NCI-H774 (cell line): ENCODE measurements at regions not wholly inside any gene's neighbourhood (a gene's known extent, or its start where the extent isn't known, plus 50 kb on each side); places are given as distances from the start of the nearest gene placed in this dataset.
"Not testable (repeated sequence)": the region's sequence is repeated elsewhere in the genome, so short reads cannot be mapped to it uniquely, and the experiment has no call there.

Experiments
- DNase-seq: peaks from one replicate; lab custom pipeline; 2025; lab: John Stamatoyannopoulos, UW

DNA sequence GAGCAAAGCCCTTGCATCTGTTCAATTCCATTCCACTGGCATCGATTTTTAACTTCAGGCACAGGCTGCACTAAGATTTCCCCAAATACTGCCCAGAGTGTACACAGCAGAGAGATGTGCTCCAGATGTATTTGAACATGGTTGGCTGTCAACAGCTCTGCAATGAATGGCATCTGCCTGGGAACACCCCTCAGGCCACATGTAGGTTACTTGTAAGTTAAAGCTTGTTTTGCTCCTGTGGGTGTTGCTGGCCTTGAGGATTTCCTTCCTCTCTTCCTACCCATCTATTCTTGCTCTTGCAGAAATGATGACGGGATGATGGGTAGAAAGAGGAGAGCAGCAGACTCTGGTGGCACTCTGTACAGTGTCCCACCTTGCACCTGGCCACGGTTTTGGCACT, 69.3 kb upstream of the HELT start:
- DNase-seq, result no peak

DNA sequence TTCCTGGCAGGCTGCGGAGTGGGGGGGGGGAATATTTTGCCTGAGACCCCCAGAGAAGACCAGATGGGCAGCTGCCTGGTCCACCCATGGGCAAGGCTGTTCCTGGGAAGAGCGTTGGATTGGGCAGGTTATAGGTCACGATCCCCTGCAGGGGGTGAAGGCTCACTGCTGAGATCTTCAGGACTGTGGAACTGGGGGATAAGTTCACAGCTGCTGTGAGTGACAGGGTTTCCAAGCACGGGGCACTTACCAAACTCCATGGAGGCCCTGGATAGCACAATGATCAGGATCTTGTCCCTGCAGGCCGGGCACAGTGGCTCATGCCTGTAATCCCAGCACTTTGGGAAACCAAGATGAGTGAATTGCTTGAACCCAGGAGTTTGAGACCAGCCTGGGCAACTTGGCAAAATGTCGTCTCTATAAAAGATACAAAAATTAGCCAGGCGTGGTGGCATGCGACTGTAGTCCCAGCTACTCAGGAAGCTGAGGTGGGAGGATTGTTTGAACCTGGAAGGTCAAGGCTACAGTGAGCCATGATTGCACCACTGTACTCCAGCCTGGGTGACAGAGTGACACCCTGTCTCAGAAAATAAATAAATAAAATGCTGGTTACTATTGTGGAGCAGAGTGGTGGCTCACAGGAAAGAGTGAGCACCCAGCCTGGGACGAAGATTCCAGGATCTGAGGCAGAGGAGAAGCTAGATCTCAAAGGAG, 68.0 kb upstream of the HELT start:
- no peak for DNase-seq

DNA sequence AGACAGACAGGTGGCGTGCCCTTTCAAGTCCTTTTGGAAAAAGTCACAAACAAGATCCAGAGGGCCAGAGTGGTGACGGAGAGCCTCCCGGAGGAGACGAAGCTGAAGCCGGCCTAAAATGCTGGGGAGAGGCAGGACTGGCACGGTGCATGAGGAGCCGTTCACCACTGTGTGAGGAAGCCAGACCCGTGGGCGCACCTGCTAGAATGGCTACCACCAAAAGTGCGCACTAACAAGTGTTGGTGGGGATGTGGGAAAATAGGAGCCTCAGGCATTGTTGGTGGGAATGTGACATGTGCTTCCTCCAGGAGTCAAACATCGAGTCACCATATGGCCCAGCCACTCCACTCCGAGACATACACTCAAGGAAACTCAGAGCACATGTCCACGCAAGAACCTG, 67.4 kb upstream of the HELT start:
- no peak for DNase-seq

DNA sequence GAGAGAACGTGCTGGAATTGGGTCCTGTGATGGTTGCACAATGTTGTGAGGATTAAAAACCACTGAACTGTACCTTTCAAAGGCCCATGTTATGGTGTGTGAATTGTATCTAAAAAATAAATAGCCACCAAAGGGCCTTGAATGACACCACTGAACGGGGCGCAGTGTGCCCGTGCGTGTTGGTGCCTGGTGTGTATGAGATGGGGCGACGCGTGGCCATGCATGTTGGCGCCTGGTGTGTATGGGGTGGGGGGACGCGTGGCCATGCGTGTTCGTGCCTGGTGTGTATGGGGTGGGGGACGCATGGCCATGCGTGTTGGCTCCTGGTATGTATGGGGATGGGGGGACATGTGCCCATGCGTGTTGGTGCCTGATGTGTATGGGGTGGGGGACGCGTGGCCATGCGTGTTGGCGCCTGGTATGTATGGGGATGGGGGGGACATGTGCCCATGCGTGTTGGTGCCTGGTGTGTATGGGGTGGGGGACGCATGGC, 66.6 kb upstream of the HELT start:
- DNase-seq, result no peak

DNA sequence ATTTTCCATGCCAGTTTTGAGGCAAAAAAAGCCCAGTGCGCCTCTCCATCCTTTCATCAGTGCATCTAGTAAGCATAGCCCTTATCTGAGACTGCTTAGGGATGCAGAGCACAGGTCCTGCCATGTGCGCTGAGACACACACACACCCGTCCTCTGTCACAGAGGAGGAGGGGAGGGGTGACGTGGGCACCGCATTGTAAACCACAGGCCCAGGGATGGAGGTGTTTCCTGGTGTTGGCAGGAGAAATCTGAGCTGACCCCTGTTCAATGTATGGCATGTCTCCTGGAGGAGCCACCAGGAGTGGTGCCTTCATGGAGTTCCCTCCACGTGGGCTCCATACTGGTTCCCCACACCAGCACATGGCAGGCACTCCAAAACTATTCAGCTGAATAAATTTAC, 65.8 kb upstream of the HELT start:
- no peak for DNase-seq

DNA sequence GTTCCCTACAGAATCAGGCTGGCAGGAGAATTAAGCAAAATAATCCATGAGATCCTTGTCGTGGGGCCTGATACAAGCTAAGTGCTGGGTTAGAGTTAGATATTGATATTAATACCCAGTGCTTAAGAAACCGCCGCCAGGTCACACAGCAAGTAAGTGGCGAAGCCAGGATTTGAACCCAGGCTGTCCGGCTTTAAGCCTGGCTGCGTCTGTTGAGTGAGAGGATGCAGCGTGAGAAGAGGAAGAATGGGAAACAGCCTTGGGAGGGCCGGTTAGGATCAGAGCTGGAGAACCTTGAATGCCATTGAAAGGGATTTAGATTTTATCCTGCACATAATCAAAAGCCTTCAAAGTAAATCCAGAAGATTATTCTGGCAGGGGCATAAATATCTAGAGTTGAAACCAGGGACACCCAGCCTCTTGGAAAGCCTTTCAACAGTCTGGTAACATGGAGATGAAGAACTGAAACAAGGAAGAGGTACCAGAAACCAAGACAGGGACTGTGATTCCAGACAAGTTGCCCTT, 64.8 kb upstream of the HELT start:
- no peak for DNase-seq

DNA sequence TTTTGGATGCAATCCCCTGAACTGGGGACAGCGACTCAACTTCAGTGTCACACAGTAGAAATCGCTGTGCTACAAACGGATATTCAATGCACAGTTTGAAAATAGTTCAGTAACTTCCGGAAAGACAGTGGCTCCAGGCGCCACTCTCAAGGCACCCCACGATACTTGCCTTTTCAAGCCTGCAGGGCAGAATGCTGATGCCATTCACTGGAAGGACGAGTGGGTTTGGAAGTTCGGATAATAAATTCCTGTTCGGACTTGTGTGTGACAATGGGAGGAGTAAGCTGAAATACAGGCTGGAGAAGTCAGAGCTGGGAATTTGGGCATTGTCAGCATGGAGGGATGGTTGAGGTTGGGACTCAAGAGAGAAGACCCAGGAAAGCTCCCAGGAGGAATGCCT, 64.3 kb upstream of the HELT start:
- no peak for DNase-seq

DNA sequence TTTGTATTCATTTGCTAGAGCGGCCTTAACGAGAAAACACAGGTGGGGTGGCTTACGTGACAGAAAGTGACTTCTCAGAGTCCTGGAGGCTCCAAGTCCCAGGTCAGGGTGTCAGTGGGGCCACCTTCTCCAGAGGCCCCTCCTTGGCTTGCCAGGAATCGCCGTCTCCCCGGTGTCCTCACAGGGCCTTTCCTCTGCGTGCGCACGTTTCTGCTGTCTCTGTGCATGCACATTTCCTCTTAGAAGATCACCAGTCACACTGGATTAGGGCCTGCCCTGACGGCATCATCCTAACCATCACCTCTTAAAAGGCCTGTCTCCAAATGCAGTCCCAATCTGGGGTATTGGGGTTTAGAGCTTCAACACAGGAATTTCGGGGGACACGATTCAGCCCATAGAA, 63.8 kb upstream of the HELT start:
- no peak for DNase-seq

DNA sequence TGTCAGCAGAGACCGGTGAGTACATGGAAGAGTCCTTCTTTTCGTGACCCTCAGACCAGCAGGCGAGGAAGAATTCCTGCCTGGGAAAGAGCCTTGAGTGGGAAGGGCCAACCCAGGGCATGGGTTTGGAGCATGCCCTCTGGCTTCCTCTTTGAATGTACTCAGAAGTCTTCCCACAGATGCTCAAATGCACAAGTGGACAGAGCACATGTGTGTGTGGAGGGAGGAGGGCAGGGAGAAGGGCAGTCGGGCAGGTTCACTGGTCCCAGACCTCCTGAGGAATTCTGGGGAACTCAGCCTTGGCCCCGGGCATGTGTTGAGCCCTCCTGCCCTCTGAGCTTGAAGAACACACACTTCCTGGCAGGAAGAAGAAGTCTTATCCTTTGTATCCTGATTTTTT, 63.2 kb upstream of the HELT start:
- no peak for DNase-seq

DNA sequence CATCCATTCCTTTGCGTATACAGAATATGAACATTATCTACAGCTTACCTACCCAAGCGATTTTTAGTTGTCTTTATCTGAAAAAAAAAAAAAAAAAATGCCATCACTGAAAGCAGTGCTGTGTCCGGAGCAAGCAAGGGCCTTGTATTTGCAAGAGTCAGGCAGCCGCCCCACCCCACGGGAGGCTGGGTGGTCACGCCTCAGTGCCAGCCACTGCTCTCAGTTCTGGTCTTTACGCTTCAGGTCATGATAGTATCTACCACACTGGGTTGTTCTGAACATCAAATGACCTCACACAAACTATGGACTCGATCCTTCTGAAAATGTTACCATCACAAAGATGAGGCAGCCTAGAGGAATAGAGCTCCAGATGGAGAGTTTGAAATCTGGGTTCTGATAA, 62.7 kb upstream of the HELT start:
- DNase-seq, result no peak

DNA sequence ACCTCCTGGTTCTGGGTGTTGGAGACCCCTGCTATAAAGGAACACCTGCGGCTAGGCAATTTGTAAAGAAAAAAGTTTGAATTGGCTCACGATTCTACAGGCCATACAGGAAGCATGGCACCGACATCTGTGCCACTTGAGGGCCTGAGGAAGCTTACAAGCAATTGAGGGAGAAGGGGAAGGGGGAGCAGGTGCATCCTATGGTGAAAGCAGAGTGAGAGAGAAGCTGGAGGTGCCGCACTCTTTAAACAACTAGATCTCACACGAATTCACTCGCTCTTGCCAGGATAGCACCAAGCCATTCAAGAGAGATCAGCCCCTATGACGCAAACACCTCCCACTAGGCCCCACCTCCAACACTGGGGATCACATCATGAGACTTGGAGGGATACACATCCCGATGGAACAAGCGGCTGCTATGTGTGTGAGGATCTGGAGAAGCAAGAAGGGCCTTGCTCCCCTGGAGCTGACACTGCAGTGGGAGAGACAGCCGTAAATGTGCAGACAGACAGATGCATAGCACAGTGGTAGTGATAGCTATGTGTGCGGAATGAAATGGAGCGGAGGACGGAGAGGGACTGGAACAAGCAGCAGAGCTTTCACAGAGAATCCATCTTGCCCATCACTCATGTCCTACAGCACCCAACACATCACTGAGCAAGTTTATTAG, 60.7 kb upstream of the HELT start:
- no peak for DNase-seq

DNA sequence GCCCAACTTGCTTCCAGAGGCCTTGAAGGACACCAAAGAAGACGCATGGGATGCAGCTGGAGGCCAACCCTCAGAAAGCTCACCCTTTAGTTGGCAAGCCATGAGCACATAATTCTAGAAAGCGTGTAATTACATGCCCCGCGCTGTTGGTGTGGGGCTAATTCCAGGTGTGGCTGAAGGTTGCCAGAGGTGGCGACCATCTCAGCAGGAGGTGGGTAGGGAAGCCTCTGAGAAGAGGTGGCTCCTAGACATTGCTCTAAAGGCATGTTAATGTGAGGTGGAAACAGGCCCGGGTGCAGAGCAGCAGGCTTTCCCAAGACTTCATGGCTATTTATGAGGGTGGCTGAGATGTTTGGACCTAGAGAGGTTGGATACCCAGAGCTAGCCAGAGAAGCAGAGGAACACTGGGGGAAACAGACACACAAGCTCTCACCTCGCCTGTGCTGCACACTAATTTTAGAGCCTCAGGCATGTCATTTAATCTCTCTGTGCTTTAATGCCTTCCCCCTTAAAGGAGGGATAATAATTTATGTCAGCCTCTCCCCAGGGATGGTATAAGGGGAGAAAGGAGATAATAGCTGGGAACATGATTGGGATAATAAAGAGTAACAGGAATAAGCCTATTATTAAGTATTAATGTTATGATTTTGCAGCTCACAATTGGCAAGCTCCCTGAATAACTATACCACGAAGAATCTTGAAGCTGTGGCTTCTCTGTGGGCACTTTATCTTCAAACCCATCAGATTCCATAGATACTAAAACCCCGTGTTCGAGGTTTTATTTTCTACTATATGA, 60.0 kb upstream of the HELT start:
- no peak for DNase-seq

DNA sequence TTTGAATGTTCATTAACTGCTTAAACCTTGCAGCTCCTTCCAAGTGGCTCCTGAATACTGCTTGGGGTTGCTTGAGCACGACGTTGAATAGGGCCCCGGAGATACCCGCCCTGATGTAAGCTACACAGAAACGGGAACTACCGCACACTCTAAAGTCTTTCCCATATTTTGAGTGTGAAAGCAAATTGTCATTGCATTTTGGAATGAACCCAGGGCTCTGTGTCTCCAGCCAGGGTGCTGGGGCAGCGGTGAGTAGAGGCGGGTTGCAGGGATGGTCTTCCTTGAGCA, 59.4 kb upstream of the HELT start:
- no peak for DNase-seq

DNA sequence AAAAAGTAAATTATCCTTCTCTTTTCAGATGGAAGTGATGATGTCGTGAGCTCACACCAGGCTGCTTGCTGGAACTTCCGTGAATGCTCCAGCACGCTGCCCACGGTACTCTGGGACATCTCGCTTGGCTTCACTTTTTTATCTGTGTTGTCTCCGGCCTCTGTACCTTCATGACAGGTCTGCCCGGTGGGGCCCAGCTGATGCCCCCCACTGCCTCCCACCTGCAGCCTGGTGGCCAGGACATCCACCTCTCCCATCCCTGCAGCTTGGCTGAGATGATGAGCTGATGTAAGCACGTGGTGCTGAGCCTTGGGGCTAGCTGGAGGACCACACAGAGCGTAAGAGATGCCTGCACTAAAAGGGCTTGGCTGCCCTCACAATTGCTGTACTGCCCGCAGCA, 59.0 kb upstream of the HELT start:
- DNase-seq, result no peak

DNA sequence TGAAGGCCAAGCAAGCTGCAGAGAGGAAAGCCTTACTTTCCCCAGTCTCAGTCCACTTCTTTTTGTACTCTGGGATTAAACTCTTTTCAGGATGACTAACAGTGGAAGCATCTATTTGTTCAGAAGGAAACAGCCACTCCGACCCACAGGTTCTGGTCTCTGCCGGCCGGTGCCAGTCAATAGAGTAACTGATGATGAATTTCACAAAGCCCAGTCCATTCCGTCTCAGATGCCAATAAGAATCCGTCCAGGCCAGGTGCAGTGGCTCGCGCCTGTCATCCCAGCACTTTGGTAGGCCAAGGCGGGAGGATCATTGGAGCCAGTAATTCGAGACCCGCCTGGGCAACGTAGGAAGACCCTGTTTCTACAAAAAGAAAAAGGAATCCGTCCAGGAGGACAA, 58.5 kb upstream of the HELT start:
- DNase-seq, result no peak

DNA sequence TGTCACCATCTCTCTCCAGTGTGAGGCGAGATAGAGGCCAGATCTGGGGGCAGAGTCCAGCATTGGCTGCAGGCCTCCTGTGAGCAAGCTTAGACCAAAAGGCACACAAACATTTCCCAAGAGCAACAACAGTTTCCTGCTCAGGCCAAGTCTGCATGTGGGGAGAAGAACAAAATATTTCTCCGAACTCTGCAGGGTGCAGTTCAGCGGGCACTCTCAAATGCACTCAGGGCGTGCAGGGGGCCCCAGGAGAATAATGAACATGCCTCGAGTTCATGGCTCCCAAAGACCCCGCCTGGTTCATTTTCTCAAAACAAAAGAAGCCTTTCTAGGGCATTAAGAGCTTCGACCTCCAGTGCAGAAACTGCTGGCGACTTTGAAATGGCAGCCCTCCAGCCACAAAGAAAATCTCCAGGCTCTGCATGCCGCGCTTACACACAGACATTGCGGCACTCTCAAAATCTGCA, 57.8 kb upstream of the HELT start:
- DNase-seq, result no peak

DNA sequence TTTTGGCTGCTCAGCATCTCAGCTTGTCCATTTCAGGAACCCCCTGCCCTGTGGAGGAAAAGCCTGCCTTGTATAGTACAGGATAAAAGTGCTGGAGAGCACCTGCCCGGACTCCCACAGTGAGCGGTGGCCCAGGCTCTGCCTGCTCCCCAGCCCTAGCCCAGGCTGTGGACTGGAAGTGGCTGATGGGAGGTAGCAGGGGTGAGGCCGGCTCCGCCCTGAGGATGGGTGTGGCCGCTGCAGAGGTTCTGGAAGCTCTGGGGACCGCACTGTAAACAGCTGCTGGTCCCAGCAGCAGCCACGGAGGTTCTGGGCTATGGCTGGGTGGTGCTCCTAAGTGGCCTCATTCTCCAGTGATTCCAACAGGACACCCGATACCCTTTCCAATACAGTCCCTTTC, 56.6 kb upstream of the HELT start:
- peak; percentile 6 for DNase-seq

DNA sequence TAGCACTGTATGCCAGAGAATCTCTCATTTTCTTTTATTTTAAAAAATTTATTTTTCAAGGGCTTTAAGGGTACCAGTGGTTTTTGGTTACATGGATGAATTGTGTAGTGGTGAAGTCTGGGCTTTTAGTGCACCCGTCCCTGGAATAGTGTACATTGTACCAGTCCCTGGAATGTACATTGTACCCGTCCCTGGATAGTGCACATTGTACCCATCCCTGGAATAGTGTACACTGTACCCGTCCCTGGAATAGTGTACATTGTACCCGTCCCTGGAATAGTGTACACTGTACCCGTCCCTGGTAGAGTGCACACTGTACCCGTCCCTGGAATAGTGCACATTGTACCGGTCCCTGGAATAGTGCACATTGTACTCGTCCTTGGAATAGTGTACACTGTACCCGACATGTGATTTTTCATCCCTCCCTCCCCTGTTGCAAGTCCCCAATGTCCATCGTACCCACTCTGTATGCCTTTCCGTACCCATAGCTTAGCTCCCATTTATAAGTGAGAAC, 56.1 kb upstream of the HELT start:
- no peak for DNase-seq

DNA sequence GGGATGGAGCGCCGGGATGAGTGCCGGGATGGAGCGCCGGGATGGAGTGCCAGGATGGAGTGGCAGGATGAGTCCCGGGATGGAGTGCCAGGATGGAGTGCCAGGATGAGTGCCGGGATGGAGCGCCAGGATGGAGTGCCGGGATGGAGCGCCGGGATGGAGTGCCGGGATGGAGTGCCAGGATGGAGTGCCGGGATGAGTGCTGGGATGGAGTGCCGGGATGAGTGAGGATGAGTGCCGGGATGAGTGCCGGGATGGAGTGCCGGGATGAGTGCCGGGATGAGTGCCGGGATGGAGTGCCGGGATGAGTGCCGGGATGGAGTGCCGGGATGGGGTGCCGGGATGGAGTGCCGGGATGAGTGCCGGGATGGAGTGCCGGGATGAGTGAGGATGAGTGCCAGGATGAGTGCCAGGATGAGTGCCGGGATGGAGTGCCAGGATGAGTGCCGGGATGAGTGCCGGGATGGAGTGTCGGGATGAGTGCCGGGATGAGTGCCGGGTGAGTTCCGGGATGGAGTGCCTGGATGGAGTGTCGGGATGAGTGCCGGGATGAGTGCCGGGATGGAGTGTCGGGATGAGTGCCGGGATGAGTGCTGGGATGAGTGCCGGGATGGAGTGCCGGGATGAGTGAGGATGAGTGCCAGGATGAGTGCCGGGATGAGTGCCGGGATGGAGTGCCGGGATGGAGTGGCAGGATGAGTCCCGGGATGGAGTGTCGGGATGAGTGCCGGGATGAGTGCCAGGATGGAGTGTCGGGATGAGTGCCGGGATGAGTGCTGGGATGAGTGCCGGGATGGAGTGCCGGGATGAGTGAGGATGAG, 52.9 kb upstream of the HELT start:
- DNase-seq, result not testable (repeated sequence)

DNA sequence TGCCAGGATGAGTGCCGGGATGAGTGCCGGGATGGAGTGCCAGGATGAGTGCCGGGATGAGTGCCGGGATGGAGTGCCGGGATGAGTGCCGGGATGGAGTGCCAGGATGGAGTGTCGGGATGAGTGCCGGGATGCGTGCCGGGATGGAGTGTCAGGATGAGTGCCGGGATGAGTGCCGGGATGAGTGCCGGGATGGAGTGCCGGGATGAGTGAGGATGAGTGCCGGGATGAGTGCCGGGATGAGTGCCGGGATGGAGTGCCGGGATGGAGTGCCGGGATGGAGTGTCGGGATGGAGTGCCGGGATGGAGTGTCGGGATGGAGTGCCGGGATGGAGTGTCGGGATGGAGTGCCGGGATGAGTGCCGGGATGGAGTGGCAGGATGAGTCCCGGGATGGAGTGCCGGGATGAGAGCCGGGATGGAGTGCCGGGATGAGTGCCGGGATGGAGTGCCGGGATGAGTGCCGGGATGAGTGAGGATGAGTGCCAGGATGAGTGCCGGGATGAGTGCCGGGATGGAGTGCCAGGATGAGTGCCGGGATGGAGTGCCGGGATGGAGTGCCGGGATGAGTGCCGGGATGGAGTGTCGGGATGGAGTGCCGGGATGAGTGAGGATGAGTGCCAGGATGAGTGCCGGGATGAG, 52.1 kb upstream of the HELT start:
- not testable (repeated sequence) for DNase-seq

DNA sequence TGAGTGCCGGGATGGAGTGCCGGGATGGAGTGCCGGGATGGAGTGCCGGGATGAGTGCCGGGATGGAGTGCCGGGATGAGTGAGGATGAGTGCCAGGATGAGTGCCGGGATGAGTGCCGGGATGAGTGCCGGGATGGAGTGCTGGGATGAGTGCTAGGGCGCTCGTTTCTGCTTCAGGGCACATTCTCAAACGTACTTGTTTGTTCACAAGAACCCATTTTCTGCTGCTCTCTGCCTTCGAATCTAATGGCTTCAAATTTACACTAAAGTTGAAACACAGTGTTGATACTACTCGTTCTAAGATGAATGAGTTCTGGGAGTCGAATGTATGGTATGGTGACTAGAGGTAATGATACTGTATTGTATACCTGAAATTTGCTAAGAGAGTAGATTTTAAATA, 50.6 kb upstream of the HELT start:
- DNase-seq, result not testable (repeated sequence)
